NCI-H128 (cell line): ENCODE measurements at regions not wholly inside any gene's neighbourhood (a gene's known extent, or its start where the extent isn't known, plus 50 kb on each side); places are given as distances from the start of the nearest gene placed in this dataset.

Source experiments
- DNase-seq: peaks from one replicate; lab custom pipeline; 2025; ENCODE audit not compliant: unreplicated experiment; lab: John Stamatoyannopoulos, UW

- DNase-seq, result no peak
Observed at GRCh38 chr10:4068629-4069028, 283.6 kb upstream of the KLF6 start.

DNA sequence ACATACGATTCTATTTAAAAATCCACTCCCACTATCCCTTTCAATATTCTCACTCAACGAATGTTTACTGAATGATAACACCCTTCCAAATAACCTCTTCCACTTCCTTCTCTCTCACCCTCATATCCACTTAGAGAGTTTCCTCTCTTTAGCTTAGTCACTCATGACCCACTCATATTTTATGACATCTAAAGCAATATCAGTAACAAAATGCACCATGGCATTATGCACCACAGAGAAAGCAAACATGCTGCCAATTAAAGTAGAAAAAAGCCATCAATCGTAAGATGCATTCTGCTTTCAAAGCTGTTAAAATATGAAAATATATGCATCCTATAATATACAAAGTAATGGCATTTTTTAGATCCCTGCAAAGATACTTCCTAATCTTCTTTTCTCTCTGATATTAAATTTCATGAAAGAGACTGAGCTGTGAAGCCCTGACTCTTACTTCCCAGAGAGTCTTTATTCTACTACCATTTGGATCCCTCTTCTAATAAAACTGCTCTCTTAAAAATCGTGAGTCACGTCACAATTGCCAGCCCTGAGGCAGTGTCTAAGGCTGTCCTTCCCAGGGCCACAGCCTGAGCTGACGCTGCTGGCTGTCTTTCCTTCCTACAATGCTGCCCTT lies 283.0 kb upstream of the KLF6 start:
- no peak for DNase-seq

GRCh38 chr10:4067531-4067930 lies 282.5 kb upstream of the KLF6 start:
- DNase-seq, result no peak

DNA sequence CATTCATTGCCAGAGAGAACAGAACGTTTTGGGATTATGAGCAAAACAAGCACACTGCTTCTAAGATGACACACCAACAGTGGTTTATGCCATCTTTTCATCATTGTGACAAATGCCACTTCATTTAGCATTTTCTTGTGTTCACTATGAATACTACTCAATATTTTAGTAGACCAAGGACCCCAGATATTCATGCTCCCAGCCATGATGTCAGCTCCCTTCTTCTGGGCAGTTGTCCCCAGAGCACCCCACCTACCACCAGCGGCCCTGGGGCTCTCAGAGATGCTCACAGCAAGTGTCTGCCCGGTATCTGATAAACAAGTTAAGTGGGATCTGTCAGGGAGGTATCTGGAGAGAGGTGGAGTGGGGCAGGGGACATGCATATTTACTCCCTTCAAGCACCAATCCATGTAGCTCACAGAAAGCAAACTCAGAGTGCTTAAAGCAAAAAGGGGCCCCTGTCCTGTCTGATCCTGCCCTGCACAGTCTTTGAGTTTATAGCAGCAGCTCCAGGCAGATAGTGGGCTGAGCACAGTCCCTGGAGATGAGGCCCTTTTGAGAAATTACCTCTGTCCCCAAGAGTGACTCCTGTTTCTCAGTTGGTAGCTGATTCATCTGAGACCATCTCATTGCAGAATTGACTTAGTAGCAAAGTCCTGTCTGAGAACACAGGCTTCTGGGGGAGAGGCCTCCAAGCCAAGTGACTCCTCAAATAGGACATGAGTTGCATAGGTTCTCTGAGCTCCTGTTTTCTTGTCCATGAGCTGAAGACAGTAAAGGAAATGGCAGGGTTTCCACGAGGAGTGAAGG lies 281.8 kb upstream of the KLF6 start:
- DNase-seq, result no peak

DNA sequence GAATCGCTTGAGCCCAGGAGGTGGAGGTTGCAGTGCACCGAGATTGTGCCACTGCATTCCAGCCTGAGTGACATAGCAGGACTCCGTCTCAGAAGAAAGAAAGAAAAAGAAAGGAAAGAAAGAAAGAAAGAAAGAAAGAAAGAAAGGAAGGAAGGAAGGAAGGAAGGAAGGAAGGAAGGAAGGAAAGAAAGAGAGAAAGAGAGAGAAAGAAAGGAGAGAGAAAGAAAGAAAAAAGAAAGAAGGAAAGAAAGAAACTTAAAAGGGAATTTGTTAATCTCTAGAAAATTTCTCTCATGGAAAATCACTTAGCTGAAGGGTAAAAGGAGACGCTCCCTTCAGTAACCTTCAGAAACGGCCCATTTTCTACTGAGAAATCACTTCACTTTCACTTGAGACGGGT lies 279.5 kb upstream of the KLF6 start:
- DNase-seq, result no peak

DNA sequence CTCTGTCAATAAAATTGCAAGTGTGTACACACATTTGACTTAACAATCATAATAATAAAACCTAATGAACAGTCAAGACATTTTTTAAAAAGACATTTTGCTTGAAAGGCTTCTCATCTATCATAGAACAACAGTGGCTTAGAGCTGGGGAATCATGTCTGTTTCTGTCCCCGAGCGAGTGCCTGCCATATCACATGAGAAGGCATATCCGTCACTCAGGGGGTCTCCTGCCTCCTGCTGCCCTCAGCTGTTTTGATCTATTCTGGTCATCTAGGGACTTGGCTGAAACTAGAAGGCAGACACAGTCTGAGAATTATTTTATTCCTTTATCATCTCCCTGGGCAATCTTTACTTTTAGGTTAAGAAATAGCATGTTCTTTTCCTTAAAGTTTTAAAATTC lies 278.7 kb upstream of the KLF6 start:
- no peak for DNase-seq

DNA sequence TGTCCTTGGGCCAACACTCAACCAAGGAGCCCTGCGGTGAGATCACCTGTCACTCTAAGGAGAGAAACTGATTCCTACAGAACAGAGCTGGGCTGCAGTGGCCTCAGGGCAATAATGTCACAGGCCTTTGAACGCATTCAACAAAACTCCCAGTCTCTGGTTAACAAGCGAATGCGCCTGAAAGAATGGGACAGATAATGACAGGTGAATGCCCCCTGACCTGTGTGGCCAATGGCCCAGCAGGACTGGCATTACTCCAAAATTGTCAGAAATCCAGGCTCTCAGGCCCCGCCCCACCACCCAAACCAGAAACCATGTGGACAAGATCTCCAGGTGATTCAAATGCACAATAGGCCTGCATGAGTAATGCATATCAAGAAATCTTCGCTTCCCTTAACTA lies 277.7 kb upstream of the KLF6 start:
- DNase-seq, result no peak

- DNase-seq, result no peak
Observed at GRCh38 chr10:4062072-4062471, 277.1 kb upstream of the KLF6 start.

DNA sequence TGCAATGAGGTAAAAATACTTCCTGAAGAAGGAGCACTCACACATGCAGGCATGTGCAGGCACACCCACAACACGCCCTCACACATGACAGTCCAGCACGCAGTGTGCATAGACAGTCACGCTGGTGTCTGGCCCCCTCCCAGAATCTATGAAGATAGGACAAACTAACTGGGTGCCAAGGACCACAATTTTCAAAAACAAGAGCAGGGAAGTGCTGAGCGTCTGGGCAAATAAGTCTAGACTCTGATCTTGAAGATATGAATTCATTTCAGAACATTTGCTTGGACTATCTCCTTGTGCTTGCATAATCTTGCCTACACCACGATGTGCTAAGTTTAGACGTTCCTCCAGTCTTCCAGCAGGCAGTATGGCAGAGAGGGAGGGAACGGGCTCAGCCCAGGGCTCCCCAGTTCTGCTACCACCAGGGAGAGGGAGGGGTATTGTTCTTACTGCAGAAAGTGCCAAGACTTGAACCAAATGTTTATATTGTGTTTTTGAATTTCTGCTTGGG lies 276.5 kb upstream of the KLF6 start:
- no peak for DNase-seq

DNA sequence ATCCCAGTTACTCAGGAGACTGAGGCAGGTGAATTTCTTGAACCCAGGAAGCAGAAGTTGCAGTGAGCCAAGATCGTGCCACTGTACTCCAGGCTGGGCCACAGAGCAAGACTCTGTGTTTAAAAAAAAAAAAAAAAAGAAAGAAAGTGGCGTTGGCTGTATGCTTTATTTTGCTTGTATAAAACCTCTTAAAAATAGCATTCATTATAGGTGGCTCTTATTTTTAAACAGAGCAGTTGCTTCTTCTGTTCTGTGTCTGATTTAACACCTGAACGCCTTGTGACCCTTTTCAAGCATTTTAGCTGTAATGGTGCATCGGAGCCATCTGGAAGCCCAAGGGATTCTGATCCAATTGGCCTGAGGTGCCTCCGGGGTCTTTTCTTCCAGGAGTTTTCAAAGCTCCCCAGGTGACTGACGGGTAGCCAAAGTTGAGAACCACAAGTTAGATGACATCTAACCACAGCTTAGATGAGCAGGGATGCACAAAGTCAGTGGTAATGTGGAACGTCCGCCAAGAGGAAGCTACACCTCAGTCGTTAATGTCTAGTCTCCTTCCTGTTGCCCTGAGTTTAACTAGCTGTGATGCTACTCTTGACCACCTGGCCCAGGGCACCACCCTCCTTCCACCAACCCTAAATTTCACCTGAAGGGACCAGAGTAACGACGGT lies 274.6 kb upstream of the KLF6 start:
- DNase-seq, result no peak

DNA sequence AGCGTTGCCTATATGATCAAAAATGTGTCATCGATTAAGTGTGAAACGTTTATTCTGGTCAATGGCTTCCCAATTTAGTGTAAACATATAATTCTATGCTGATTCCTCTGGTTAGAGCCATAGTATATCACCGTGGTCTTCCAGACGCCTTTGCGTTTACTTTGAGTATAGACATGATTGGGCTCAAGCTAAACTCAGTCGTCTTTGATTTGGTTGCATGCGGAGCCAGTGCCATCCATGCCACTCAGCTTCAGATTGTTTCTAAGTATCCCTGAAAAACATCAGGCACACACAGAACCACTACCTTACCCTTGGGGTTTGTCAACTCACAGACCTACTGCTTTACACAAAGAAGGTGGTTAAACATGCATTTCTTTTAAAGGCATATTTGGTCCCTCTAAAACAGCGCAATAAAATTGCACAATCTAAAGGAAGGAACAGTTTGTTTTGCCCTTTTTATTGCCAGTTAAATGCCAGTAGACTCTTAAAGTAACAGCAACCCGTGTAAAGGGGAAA lies 273.6 kb upstream of the KLF6 start:
- DNase-seq, result no peak

GRCh38 chr10:4057725-4058513 lies 272.9 kb upstream of the KLF6 start:
- DNase-seq, result no peak

DNA sequence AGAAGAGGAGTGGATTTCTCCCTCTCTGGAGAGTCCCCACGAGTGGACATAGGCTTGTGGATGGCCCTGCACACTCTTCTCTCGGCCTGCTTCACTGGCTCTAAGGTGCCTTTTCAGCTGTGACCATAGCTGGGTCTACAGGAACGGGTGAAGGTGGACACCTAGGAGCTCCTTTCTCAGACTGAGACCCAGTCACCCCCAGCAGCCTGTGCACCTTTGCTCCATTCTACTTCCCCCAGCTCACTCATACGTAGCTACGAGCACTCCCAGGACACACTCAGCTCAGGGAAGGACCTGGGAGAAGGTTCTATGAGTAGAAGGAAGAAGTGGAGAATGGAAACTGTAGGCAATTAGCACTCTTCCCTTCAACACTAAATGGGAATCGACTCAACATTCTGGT lies 272.0 kb upstream of the KLF6 start:
- DNase-seq, result no peak

GRCh38 chr10:4054656-4055435 lies 269.8 kb upstream of the KLF6 start:
- no peak for DNase-seq

DNA sequence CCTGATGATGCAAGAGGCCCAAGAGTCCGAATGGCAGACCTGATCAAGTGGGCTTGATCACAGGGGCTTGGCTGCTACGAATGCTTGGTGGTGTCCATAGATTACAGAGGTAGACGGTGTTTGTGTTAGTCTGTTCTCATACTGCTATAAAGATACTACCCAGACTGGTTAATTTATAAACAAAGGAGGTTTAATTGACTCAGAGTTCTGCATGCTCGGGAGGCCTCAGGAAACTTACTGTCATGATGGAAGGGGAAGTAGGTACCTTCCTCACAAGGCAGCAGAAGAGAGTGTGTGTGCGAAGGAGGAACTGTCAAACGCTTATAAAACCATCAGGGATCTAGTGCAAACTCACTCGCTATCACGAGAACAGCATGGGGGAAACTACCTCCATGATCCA lies 268.9 kb upstream of the KLF6 start:
- no peak for DNase-seq

DNA sequence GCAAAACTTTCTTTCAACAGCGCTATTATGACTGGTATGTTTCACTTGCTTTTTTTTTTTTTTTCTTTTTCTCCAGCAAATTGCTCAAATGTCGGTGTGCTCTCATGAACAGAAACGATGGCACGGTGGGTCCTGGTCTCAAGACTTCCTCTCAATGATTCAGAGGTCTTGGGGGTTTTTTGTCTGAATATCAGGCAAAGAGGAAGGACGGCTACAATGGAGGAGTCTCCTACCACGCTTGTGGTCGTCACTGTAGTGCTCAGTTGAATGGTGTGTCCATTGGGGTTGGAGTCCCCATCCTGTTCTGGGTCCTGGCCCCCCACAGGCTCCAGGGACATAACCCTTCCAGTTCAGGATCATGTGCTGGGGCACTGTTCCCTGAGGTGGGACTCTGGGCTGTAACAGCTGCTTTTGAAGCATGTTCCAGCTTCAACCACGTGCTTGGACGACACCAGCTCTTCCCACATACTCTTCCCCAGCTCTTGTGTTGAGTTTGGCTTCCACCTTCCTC lies 266.7 kb upstream of the KLF6 start:
- no peak for DNase-seq

DNA sequence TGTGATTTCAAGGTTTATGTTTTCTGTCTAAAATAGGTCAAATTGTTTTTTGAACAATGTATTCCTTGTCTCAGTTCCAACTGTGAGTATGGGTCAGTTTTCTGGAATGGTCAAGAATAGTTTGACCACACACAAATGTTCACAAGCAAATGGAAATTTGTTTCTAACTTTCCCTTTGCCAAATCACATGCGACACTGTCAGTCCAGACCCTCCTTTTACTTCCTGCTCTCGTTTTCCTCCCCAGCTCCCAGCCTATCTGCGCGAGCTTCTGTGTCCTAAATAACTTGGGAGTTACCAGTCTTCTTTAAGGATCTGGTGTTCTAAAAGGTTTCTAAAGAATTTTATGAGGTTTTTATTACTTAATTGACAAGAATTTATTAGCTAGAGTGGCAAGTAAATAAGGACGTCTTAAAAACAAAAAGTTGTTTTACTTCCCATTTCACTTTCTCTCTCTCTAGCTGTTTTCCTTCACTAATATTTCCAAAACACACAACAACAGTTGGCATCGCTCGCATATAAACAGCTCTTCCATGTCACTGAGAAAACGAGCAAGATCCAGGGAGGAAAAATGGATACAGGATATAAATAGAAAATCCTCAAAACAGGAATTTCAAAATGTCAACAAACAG lies 266.1 kb upstream of the KLF6 start:
- no peak for DNase-seq

- DNase-seq, result no peak
Observed at GRCh38 chr10:4050061-4050460, 265.1 kb upstream of the KLF6 start.

- no peak for DNase-seq
Observed at GRCh38 chr10:4049348-4049747, 264.3 kb upstream of the KLF6 start.
